ENCODE measurements at regions not wholly inside any gene's neighbourhood (a gene's known extent, or its start where the extent isn't known, plus 50 kb on each side); places are given as distances from the start of the nearest gene placed in this dataset.

DNA sequence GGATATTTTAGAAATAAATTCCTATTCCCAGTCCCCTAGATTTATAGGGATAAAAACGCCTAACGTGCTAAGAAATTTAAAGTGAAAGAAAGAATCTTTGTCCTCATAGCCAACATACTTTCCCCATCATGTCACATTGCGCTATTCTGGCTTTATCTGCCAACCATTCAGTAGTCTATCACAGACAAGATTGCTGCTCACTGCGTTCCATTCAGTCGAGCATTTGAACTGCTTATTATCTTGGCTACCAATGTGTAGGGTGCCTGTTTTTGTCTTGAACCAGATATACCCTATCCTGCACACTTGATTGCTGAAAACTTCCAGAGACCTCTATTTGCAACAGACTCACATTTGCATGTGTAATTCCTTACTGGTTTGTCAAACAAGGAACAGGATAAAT lies 751.5 kb downstream of the EPHA7 start:
- Histone ChIP-seq H3K4me2 (no peak overlapping the region), H3K4me3 (no peak overlapping the region), H3K9me3 (no peaks in the 10 kb centered on the region), H3K27ac (no peak overlapping the region), H3K4me1 (no peaks in the 10 kb centered on the region)
- FAIRE-seq (no peak), DNase-seq (ENCODE audit: low read depth in 1 of 2, low spot score in 1 of 2) (no peak), ATAC-seq (no peak)
- TF ChIP-seq TP53 (CRISPR knock-in tag; IDR thresholded peaks at IDR 0.05) (no peak), JUNB (IDR thresholded peaks at IDR 0.05) (no peak), HOXA7 (CRISPR knock-in tag; IDR thresholded peaks at IDR 0.05) (no peak), ZC3H11A (IDR thresholded peaks at IDR 0.05) (no peak), EP300 (IDR thresholded peaks at IDR 0.05) (no peak), EHF (CRISPR knock-in tag; IDR thresholded peaks at IDR 0.05) (no peak), FOSL2 (IDR thresholded peaks at IDR 0.05) (no peak), FOSL2 (CRISPR knock-in tag; IDR thresholded peaks at IDR 0.05) (no peak), HDAC2 (IDR thresholded peaks at IDR 0.05) (no peak), RCOR1 (IDR thresholded peaks at IDR 0.05; ENCODE audit: low read depth, low read length) (no peak), MAZ (IDR thresholded peaks at IDR 0.05; ENCODE audit: borderline replicate concordance, low read depth, low read length) (no peak), EHMT2 (IDR thresholded peaks at IDR 0.05; ENCODE audit: low read depth) (no peak), MYC (IDR thresholded peaks at IDR 0.05; ENCODE audit: borderline replicate concordance, low read length) (no peak), CBX8 (IDR thresholded peaks at IDR 0.05) (no peak)
- TF ChIP-seq, protein P1, sequence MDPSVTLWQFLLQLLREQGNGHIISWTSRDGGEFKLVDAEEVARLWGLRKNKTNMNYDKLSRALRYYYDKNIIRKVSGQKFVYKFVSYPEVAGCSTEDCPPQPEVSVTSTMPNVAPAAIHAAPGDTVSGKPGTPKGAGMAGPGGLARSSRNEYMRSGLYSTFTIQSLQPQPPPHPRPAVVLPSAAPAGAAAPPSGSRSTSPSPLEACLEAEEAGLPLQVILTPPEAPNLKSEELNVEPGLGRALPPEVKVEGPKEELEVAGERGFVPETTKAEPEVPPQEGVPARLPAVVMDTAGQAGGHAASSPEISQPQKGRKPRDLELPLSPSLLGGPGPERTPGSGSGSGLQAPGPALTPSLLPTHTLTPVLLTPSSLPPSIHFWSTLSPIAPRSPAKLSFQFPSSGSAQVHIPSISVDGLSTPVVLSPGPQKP (IDR thresholded peaks at IDR 0.05; ENCODE audit: low read depth, low read length), result no peak
- TF ChIP-seq, protein P2, sequence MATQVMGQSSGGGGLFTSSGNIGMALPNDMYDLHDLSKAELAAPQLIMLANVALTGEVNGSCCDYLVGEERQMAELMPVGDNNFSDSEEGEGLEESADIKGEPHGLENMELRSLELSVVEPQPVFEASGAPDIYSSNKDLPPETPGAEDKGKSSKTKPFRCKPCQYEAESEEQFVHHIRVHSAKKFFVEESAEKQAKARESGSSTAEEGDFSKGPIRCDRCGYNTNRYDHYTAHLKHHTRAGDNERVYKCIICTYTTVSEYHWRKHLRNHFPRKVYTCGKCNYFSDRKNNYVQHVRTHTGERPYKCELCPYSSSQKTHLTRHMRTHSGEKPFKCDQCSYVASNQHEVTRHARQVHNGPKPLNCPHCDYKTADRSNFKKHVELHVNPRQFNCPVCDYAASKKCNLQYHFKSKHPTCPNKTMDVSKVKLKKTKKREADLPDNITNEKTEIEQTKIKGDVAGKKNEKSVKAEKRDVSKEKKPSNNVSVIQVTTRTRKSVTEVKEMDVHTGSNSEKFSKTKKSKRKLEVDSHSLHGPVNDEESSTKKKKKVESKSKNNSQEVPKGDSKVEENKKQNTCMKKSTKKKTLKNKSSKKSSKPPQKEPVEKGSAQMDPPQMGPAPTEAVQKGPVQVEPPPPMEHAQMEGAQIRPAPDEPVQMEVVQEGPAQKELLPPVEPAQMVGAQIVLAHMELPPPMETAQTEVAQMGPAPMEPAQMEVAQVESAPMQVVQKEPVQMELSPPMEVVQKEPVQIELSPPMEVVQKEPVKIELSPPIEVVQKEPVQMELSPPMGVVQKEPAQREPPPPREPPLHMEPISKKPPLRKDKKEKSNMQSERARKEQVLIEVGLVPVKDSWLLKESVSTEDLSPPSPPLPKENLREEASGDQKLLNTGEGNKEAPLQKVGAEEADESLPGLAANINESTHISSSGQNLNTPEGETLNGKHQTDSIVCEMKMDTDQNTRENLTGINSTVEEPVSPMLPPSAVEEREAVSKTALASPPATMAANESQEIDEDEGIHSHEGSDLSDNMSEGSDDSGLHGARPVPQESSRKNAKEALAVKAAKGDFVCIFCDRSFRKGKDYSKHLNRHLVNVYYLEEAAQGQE (IDR thresholded peaks at IDR 0.05), result no peak
- TF ChIP-seq, protein P3, sequence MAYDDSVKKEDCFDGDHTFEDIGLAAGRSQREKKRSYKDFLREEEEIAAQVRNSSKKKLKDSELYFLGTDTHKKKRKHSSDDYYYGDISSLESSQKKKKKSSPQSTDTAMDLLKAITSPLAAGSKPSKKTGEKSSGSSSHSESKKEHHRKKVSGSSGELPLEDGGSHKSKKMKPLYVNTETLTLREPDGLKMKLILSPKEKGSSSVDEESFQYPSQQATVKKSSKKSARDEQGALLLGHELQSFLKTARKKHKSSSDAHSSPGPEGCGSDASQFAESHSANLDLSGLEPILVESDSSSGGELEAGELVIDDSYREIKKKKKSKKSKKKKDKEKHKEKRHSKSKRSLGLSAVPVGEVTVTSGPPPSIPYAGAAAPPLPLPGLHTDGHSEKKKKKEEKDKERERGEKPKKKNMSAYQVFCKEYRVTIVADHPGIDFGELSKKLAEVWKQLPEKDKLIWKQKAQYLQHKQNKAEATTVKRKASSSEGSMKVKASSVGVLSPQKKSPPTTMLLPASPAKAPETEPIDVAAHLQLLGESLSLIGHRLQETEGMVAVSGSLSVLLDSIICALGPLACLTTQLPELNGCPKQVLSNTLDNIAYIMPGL (CRISPR knock-in tag; IDR thresholded peaks at IDR 0.05; ENCODE audit: borderline replicate concordance), result no peak
- CTCF ChIA-PET, result no interaction called here
- 5% methylated on average over 5 of the region's 5 CpGs for WGBS (ENCODE audit: missing lambda C conversion rate)
- POLR2A ChIA-PET, result no interaction called here

DNA sequence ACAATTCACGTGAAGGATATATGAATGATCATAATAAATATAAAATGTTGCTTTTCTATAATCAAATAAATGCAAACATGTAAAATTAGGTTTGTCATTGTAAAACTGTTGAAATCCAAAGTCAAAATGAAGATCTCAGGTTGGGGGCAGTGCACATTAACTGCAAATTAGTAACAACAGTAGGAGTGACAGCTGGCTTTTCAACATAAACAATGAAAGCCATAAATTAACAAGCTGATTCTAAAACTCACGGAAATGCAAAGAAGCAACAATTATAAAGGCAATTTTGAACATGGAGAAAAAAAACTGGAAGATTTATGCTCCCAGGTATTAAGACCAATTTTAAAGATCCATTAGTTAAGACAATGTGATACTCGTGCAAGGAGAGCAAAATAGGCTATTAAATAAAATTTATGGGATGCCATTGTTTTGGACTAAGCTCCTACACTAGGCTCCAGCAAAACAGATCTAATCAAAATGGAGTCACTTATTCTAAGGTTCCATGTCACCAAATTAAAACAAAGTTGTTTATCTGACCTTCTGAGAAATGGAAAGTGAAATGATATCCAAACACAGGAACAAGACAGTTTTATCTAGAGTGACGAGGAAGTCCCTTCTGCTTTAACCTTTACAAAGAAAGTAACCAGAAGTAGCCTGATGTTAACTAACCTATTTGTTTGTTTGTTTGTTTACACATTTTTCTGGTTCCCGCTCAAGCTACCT lies 770.8 kb downstream of the EPHA7 start:
- no peak for ATAC-seq
- TF ChIP-seq, protein P4, sequence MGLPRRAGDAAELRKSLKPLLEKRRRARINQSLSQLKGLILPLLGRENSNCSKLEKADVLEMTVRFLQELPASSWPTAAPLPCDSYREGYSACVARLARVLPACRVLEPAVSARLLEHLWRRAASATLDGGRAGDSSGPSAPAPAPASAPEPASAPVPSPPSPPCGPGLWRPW (IDR thresholded peaks at IDR 0.05), result no peak
- TF ChIP-seq JUN (IDR thresholded peaks at IDR 0.05) (no peak), NFE2L2 (conservative IDR thresholded peaks at IDR 0.05; ENCODE audit: low read length) (no peak), NR3C1 (IDR thresholded peaks at IDR 0.05) (no peak), SMC3 (IDR thresholded peaks at IDR 0.05) (no peak), KDM5A (IDR thresholded peaks at IDR 0.05) (no peak)
- WGBS (ENCODE audit: missing lambda C conversion rate), result 9% methylated on average over 5 of the region's 5 CpGs
- no peak for FAIRE-seq
- POLR2A ChIA-PET, result no interaction called here
- no peak overlapping the region for H3K27ac ChIP-seq
- H3K9me3 ChIP-seq, result no peaks in the 10 kb centered on the region
- CTCF ChIA-PET, result no interaction called here
- H3K4me2 ChIP-seq, result no peak overlapping the region
- no peak for DNase-seq (ENCODE audit: low read depth in 1 of 2, low spot score in 1 of 2)
- H3K4me3 ChIP-seq, result no peak overlapping the region
- no peaks in the 10 kb centered on the region for H3K4me1 ChIP-seq
